ENCODE measurements at regions not wholly inside any gene's neighbourhood (a gene's known extent, or its start where the extent isn't known, plus 50 kb on each side); places are given as distances from the start of the nearest gene placed in this dataset.
"Not testable (repeated sequence)": the region's sequence is repeated elsewhere in the genome, so short reads cannot be mapped to it uniquely, and the experiment has no call there.

DNA sequence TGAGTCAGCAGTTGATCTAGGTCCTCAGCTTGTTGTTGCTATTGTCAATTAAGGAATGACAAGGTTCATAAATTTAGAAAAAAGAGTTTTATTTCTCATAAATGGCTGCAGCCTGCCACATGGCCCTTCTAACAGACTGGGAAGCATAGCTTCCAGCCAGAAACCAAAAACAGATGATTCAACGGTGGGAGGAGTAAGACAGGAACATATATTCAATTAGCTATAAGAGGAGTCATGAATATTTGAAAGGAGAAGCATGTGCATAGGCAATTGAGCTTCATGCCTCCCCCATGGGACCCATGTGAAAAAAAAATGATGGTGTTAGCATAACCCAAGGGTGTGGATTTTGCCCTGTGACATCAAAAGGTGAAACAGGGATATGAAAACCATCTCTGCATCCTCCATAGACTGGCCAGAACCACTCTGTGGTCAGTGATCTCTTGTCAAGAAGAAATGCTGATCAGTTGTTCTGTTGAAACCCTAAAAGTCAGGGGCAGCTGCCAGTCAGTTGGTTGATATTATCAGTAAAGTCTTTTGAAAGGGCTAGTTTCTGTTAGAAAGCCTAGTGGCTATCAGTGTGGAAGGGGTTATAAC, 296.5 kb upstream of the C1QTNF3 start:
- not testable (repeated sequence) for ATAC-seq, H3K9me3 Mint-ChIP-seq, H3K4me3 Mint-ChIP-seq

GRCh38 chr5:34354440-34354839, 301.7 kb upstream of the RAI14 start:
- H3K4me3 Mint-ChIP-seq, H3K36me3 Mint-ChIP-seq, H3K27me3 Mint-ChIP-seq, H3K4me1 Mint-ChIP-seq, H3K9me3 Mint-ChIP-seq, ATAC-seq, H3K27ac Mint-ChIP-seq: not testable (repeated sequence)

More for the DNA sequence above, 296.5 kb upstream of the C1QTNF3 start:
- not testable (repeated sequence) for H3K27ac Mint-ChIP-seq, H3K27me3 Mint-ChIP-seq, H3K36me3 Mint-ChIP-seq, H3K4me1 Mint-ChIP-seq

DNA sequence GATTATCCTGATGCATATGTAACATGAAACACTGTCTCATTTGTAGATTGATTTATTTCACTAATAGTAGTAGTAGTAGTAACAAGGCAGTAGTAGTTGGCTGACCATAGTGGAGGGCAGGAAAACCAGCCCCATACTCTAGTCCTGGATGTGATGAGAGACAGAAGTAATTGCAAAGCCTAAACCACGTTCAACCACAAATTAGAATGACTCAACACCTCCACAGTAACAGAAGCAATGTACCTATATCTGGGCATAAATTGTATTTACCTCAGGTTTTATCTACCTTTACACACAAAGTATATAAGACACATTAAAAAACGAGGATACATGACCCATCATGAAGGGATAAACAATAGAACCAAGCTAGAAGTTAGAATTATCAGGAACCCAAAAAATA, 284.7 kb upstream of the RAI14 start:
- not testable (repeated sequence) for H3K27me3 Mint-ChIP-seq, ATAC-seq

GRCh38 chr5:34371817-34372216, 284.3 kb upstream of the RAI14 start:
- H3K27ac Mint-ChIP-seq, H3K9me3 Mint-ChIP-seq: not testable (repeated sequence)

More for the DNA sequence above, 284.7 kb upstream of the RAI14 start:
- not testable (repeated sequence) for H3K36me3 Mint-ChIP-seq, H3K4me1 Mint-ChIP-seq, H3K4me3 Mint-ChIP-seq, H3K27ac Mint-ChIP-seq, H3K9me3 Mint-ChIP-seq

GRCh38 chr5:34372739-34373138, 283.4 kb upstream of the RAI14 start:
- not testable (repeated sequence) for H3K27me3 Mint-ChIP-seq, H3K27ac Mint-ChIP-seq, H3K36me3 Mint-ChIP-seq, ATAC-seq, H3K9me3 Mint-ChIP-seq, H3K4me3 Mint-ChIP-seq, H3K4me1 Mint-ChIP-seq

More at GRCh38 chr5:34371817-34372216, 284.3 kb upstream of the RAI14 start:
- not testable (repeated sequence) for H3K4me1 Mint-ChIP-seq, H3K36me3 Mint-ChIP-seq, H3K4me3 Mint-ChIP-seq, H3K27me3 Mint-ChIP-seq, ATAC-seq

GRCh38 chr5:34377651-34378050, 278.5 kb upstream of the RAI14 start:
- not testable (repeated sequence) for H3K36me3 Mint-ChIP-seq, H3K4me1 Mint-ChIP-seq

DNA sequence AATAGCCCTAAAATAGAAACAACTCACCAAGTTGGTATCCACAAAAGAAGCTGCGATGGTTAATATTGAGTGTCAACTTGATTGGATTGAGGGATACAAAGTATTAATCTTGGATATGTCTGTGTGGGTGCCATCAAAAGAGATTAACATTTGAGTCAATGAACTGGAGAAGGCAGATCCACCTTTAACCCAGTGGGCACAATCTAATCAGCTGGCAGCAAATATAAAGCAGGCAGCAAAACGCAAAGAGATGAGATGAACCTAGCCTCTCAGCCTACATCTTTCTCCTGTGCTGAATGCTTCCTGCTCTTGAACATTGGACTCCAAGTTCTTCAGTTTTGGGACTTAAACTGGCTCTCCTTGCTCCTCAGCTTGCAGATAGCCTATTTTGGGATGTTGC, 277.6 kb upstream of the RAI14 start:
- H3K4me1 Mint-ChIP-seq, H3K36me3 Mint-ChIP-seq, H3K4me3 Mint-ChIP-seq, ATAC-seq, H3K27me3 Mint-ChIP-seq, H3K27ac Mint-ChIP-seq, H3K9me3 Mint-ChIP-seq: not testable (repeated sequence)

More at GRCh38 chr5:34377651-34378050, 278.5 kb upstream of the RAI14 start:
- H3K27me3 Mint-ChIP-seq, H3K4me3 Mint-ChIP-seq, ATAC-seq, H3K9me3 Mint-ChIP-seq, H3K27ac Mint-ChIP-seq: not testable (repeated sequence)

GRCh38 chr5:34388754-34389153, 267.4 kb upstream of the RAI14 start:
- not testable (repeated sequence) for H3K27ac Mint-ChIP-seq, H3K27me3 Mint-ChIP-seq, H3K4me1 Mint-ChIP-seq, ATAC-seq, H3K4me3 Mint-ChIP-seq, H3K9me3 Mint-ChIP-seq, H3K36me3 Mint-ChIP-seq

DNA sequence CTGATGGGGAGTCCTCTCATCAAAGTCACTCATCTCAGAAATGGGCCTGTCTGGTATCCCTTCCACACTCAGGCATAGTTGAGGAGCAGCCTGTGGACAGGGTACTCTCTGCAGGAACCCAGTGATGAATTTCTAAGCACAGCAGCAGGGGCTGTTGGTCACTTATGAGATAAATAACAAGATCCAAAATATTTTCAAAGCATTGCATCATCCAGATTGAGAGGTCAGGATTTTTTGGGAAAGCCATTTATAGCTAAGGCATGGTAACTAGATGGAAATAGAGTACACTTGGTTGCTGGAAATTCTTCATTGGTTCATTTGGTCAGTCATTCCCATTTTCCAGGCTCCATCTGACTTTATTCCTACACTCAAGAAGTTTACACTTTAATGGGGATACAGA, 246.8 kb upstream of the RAI14 start:
- H3K27me3 Mint-ChIP-seq = no peaks in the 10 kb centered on the region
- no peak overlapping the region for H3K27ac Mint-ChIP-seq
- H3K4me1 Mint-ChIP-seq = no peaks in the 10 kb centered on the region
- no peaks in the 10 kb centered on the region for H3K36me3 Mint-ChIP-seq
- no peak overlapping the region for H3K4me3 Mint-ChIP-seq
- H3K9me3 Mint-ChIP-seq = no peaks in the 10 kb centered on the region
- no peak for ATAC-seq

DNA sequence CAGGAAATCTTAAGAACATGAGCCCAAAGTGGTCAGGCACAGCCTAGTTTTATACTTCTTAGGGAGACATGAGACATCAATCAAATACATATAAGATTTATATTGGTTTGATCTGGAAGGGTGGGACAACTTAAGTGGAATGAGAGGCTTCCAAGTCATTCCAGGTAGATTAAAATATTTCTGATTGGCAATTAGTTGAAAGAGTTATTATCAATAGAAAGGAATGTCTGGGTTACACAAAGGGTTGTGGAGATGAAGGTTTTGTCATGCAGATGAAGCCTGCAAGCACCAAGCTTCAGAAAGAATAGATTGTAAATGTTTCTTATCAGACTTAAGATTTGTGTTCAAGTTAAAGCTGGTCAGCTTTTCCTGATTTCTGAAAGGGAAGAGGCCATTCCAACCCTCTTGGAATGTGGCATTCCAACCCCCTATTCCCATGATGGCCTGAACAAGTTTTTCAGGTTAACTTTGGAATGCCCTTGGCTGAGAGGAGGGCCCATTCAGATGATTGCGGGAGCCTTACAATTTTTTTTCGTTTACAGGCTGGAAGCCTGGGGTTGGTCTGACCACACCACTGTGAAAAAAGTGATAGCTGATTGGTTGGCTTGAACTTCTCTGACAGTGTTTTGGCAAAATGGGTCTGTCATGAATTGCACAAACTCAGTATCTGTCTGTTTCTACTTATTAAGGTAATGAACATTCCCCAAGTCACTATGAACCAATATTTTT, 245.6 kb upstream of the RAI14 start:
- peaks cover under 1% of the 10 kb centered on the region for H3K27me3 Mint-ChIP-seq
- no peak overlapping the region for H3K4me3 Mint-ChIP-seq
- ATAC-seq = no peak
- no peaks in the 10 kb centered on the region for H3K36me3 Mint-ChIP-seq
- H3K4me1 Mint-ChIP-seq = no peaks in the 10 kb centered on the region
- no peak overlapping the region for H3K27ac Mint-ChIP-seq
- H3K9me3 Mint-ChIP-seq = no peaks in the 10 kb centered on the region

- no peaks in the 10 kb centered on the region for H3K9me3 Mint-ChIP-seq
- no peak overlapping the region for H3K27ac Mint-ChIP-seq
- peaks cover 8% of the 10 kb centered on the region for H3K27me3 Mint-ChIP-seq
- ATAC-seq = no peak
- no peak overlapping the region for H3K4me3 Mint-ChIP-seq
- no peaks in the 10 kb centered on the region for H3K36me3 Mint-ChIP-seq
- H3K4me1 Mint-ChIP-seq = no peaks in the 10 kb centered on the region
Observed at GRCh38 chr5:34411470-34412346, 244.4 kb upstream of the RAI14 start.

DNA sequence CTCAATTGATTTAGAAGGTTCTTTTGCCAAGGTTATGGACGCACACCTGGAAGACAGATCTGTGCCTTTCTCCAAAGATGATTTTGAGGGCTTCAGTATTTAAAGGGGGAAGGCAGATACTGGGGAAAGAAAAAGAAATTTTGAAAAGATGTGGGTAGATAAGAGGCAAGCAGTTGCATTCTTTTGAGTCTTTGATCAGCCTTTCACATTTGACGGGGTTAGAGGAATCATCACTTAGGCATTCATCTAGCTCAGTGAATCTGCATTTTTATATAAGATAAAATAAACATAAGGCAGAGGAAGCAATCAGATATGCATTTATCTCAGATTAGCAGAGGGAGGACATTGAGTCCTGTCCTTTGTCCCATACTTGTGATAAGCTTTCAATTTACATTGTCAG, 243.4 kb upstream of the RAI14 start:
- H3K4me1 Mint-ChIP-seq = no peaks in the 10 kb centered on the region
- H3K27ac Mint-ChIP-seq = no peak overlapping the region
- H3K27me3 Mint-ChIP-seq = peaks cover 8% of the 10 kb centered on the region
- H3K9me3 Mint-ChIP-seq = no peaks in the 10 kb centered on the region
- ATAC-seq = no peak
- H3K4me3 Mint-ChIP-seq = no peak overlapping the region
- H3K36me3 Mint-ChIP-seq = no peaks in the 10 kb centered on the region

- H3K27ac Mint-ChIP-seq = no peak overlapping the region
- H3K9me3 Mint-ChIP-seq = no peaks in the 10 kb centered on the region
- no peak for ATAC-seq
- H3K36me3 Mint-ChIP-seq = no peaks in the 10 kb centered on the region
- H3K4me1 Mint-ChIP-seq = no peaks in the 10 kb centered on the region
- peaks cover 8% of the 10 kb centered on the region for H3K27me3 Mint-ChIP-seq
- H3K4me3 Mint-ChIP-seq = no peak overlapping the region
Observed at GRCh38 chr5:34415559-34416198, 240.4 kb upstream of the RAI14 start.

DNA sequence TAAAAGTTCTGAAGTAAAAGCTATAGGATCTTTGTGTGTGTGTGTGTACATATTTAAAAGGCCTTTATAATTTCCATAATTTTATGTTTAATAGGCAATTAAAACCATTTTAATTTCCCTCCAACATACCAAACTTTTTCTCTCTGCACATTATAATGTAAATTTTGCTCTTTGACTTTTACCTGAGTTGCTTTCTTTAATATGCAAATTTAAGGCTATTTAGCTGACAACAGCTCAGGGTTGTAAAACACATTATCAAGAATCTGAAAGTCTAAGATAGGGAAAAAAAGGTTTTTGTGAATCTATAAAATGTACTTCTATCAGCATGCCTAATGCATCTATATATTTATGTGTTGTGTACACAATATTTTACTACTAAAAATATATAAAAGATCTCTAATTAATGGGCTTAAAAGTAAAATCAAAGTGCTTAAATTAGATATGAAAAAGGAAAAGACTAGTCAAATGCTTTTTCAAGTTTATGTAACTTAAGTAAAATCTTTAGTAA, 239.6 kb upstream of the RAI14 start:
- Mint-ChIP-seq H3K27me3 (peaks cover 8% of the 10 kb centered on the region), H3K9me3 (no peaks in the 10 kb centered on the region), H3K4me3 (no peak overlapping the region), H3K27ac (no peak overlapping the region), H3K4me1 (no peaks in the 10 kb centered on the region), H3K36me3 (no peaks in the 10 kb centered on the region)
- no peak for ATAC-seq

DNA sequence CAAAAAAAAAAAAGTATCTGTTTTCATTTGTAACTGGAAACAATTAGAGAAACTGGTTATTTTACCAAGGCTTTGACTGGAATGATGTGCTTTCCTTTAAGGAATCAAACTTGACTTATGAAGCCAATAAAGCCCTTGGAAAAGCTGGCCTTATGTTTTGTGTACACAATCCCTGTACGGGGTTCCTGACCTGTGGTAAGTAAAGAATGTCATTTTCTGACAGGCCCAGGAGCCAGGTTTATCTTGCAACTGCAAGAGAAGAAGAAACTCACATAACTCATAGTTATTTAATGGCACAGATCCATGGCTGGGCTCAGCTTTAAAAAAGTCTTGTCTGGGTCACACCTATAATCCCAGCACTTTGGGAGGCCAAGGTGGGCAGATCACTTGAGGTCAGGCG, 235.9 kb upstream of the RAI14 start:
- not testable (repeated sequence) for ATAC-seq, H3K27me3 Mint-ChIP-seq, H3K4me1 Mint-ChIP-seq, H3K27ac Mint-ChIP-seq, H3K36me3 Mint-ChIP-seq, H3K4me3 Mint-ChIP-seq, H3K9me3 Mint-ChIP-seq
